Testis (tissue), 2 donors: ENCODE measurements at regions not wholly inside any gene's neighbourhood (a gene's known extent, or its start where the extent isn't known, plus 50 kb on each side); places are given as distances from the start of the nearest gene placed in this dataset.

Source experiments
- CTCF ChIP-seq, 3 experiments: fragments of 450-650 bp in 2 of 3; fragments of 200-600 bp in 1 of 3; sonication (generic) in 1 of 3; IDR thresholded peaks; one replicate each; pipeline ENCODE4 v1.5.1; 2016 to 2019; ENCODE audit warnings: antibody characterized with exemption in 3 of 3, mild to moderate bottlenecking in 2 of 3, moderate library complexity in 1 of 3
- POLR2A ChIP-seq: fragments of 450-650 bp; IDR thresholded peaks from one replicate; pipeline ENCODE4 v1.6.1; 2017; ENCODE audit warnings: antibody characterized with exemption, mild to moderate bottlenecking, moderate library complexity

DNA sequence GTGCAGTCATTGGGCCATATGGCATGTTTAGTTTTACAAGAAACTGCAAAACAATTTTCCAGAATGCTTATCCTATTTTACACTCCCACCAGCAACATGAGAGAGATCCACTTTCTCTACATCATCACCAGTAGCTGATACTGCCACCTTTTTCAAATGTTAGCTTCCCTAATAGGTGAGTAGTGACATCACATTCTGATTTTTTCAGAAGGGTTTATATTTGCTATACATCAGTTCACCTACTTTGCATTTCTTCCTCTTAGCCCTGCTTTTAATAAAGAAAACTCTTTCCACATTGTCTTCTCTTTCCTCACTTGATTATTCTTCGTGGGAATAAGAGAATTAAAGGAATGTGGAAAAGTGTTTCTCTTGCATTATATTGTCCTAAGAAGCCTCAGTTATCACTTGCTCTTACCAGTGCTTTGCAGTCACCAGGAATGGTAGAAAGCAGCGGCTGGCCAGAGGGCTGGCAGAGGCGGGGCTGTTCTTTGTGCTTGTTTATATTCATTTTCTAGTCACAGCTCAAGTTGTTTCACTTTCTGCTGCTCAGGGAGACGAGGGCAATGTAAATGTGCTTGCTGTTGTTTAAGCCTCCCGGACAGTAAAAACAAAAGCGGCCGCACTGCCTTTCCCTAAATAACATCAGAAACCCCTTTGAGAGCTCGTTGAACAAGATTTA lies 164.8 kb downstream of the HSD17B3 start:
- TF ChIP-seq CTCF (IDR thresholded peaks at IDR 0.05) = no peak
- no peak for TF ChIP-seq POLR2A
